ENCODE measurements at regions not wholly inside any gene's neighbourhood (a gene's known extent, or its start where the extent isn't known, plus 50 kb on each side); places are given as distances from the start of the nearest gene placed in this dataset.

- Histone ChIP-seq H3K9me3 (no peaks in the 10 kb centered on the region), H3K4me1 (ENCODE audit: control insufficient read depth in 1 of 2, insufficient read depth in 2 of 2, low read depth in 1 of 2, low read length in 1 of 2) (no peaks in the 10 kb centered on the region), H4K20me1 (ENCODE audit: insufficient read depth) (no peaks in the 10 kb centered on the region), H3K9me2 (no peaks in the 10 kb centered on the region), H3K36me3 (replicated peaks in 1 of 2; ENCODE audit: control insufficient read depth in 1 of 2, insufficient read depth in 2 of 2, low read length in 1 of 2) (no peaks in the 10 kb centered on the region), H2AFZ (ENCODE audit: low read depth) (no peak overlapping the region), H3K79me2 (ENCODE audit: insufficient read depth) (no peaks in the 10 kb centered on the region), H3K27ac (ENCODE audit: low read depth in 2 of 2, low read length in 1 of 2) (no peak overlapping the region), H3K9ac (no peak overlapping the region), H3F3A (replicated peaks; ENCODE audit: insufficient read depth) (no peaks in the 10 kb centered on the region), H3K4me2 (no peak overlapping the region), H3K4me3 (ENCODE audit: low read depth in 2 of 2, low read length in 1 of 2) (no peak overlapping the region), H3K27me3 (ENCODE audit: insufficient read depth) (no peaks in the 10 kb centered on the region)
- no peak for DNase-seq
- under 1% methylated on average over 7 of the region's 7 CpGs for WGBS (ENCODE audit: low lambda C conversion rate)
- TF ChIP-seq EP300 (IDR thresholded peaks at IDR 0.05; ENCODE audit: borderline replicate concordance in 1 of 2, low read depth in 1 of 2, low read length in 1 of 2) = no peak
- no peak for TF ChIP-seq REST (IDR thresholded peaks at IDR 0.05; ENCODE audit: low read depth, low read length)
- TF ChIP-seq POLR2AphosphoS5 (IDR thresholded peaks at IDR 0.05; ENCODE audit: low read depth, low read length) = no peak
- TF ChIP-seq, protein P1, sequence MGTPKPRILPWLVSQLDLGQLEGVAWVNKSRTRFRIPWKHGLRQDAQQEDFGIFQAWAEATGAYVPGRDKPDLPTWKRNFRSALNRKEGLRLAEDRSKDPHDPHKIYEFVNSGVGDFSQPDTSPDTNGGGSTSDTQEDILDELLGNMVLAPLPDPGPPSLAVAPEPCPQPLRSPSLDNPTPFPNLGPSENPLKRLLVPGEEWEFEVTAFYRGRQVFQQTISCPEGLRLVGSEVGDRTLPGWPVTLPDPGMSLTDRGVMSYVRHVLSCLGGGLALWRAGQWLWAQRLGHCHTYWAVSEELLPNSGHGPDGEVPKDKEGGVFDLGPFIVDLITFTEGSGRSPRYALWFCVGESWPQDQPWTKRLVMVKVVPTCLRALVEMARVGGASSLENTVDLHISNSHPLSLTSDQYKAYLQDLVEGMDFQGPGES (IDR thresholded peaks at IDR 0.05; ENCODE audit: low read depth, low read length) = no peak
- TF ChIP-seq NFIC (IDR thresholded peaks at IDR 0.05; ENCODE audit: borderline replicate concordance) = no peak
- ChIA-PET POLR2A (no interaction called here), CTCF (no interaction called here)
Measured at GRCh38 chr14:97350894-97351731, 553.9 kb downstream of the VRK1 start.

GRCh38 chr14:97353102-97353501, 555.9 kb downstream of the VRK1 start:
- no peaks in the 10 kb centered on the region for H3K4me1 ChIP-seq (ENCODE audit: control insufficient read depth in 1 of 2, insufficient read depth in 2 of 2, low read depth in 1 of 2, low read length in 1 of 2)
- no peak overlapping the region for H3K27ac ChIP-seq (ENCODE audit: low read depth in 2 of 2, low read length in 1 of 2)
- H3K9ac ChIP-seq = no peak overlapping the region
- no peaks in the 10 kb centered on the region for H3K27me3 ChIP-seq (ENCODE audit: insufficient read depth)
- no peak overlapping the region for H3K4me2 ChIP-seq
- no peak overlapping the region for H2AFZ ChIP-seq (ENCODE audit: low read depth)
- H3K4me3 ChIP-seq (ENCODE audit: low read depth in 2 of 2, low read length in 1 of 2) = no peak overlapping the region
- no peaks in the 10 kb centered on the region for H3K9me2 ChIP-seq
- POLR2A ChIA-PET = no interaction called here
- H3K36me3 ChIP-seq (replicated peaks in 1 of 2; ENCODE audit: control insufficient read depth in 1 of 2, insufficient read depth in 2 of 2, low read length in 1 of 2) = no peaks in the 10 kb centered on the region
- WGBS (ENCODE audit: low lambda C conversion rate) = 1% methylated on average over 5 of the region's 5 CpGs
- no peaks in the 10 kb centered on the region for H3K79me2 ChIP-seq (ENCODE audit: insufficient read depth)
- no peaks in the 10 kb centered on the region for H4K20me1 ChIP-seq (ENCODE audit: insufficient read depth)
- DNase-seq = no peak
- no peaks in the 10 kb centered on the region for H3K9me3 ChIP-seq
- CTCF ChIA-PET = no interaction called here
- no peaks in the 10 kb centered on the region for H3F3A ChIP-seq (replicated peaks; ENCODE audit: insufficient read depth)
- TF ChIP-seq RXRA (IDR thresholded peaks at IDR 0.05; ENCODE audit: borderline replicate concordance, low read depth) = no peak
- TF ChIP-seq, protein P2, sequence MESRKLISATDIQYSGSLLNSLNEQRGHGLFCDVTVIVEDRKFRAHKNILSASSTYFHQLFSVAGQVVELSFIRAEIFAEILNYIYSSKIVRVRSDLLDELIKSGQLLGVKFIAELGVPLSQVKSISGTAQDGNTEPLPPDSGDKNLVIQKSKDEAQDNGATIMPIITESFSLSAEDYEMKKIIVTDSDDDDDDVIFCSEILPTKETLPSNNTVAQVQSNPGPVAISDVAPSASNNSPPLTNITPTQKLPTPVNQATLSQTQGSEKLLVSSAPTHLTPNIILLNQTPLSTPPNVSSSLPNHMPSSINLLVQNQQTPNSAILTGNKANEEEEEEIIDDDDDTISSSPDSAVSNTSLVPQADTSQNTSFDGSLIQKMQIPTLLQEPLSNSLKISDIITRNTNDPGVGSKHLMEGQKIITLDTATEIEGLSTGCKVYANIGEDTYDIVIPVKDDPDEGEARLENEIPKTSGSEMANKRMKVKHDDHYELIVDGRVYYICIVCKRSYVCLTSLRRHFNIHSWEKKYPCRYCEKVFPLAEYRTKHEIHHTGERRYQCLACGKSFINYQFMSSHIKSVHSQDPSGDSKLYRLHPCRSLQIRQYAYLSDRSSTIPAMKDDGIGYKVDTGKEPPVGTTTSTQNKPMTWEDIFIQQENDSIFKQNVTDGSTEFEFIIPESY (IDR thresholded peaks at IDR 0.05; ENCODE audit: borderline replicate concordance, low read depth) = no peak
- no peak for TF ChIP-seq REST (IDR thresholded peaks at IDR 0.05; ENCODE audit: low read depth, low read length)
- no peak for TF ChIP-seq ELF1 (IDR thresholded peaks at IDR 0.05)
- no peak for TF ChIP-seq YY1 (IDR thresholded peaks at IDR 0.05; ENCODE audit: low read depth)
- no peak for TF ChIP-seq POLR2AphosphoS5 (IDR thresholded peaks at IDR 0.05; ENCODE audit: low read depth, low read length)
- no peak for TF ChIP-seq FOXM1 (IDR thresholded peaks at IDR 0.05; ENCODE audit: low read depth)
- TF ChIP-seq, protein P3, sequence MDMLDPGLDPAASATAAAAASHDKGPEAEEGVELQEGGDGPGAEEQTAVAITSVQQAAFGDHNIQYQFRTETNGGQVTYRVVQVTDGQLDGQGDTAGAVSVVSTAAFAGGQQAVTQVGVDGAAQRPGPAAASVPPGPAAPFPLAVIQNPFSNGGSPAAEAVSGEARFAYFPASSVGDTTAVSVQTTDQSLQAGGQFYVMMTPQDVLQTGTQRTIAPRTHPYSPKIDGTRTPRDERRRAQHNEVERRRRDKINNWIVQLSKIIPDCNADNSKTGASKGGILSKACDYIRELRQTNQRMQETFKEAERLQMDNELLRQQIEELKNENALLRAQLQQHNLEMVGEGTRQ (IDR thresholded peaks at IDR 0.05; ENCODE audit: borderline replicate concordance, low read depth, low read length) = no peak
- no peak for TF ChIP-seq GATA2 (CRISPR knock-in tag; IDR thresholded peaks at IDR 0.05)
- TF ChIP-seq SIN3A (IDR thresholded peaks at IDR 0.05; ENCODE audit: borderline replicate concordance, low read depth, low read length) = no peak

Measured in SK-N-SH (cell line).